ENCODE measurements at regions not wholly inside any gene's neighbourhood (a gene's known extent, or its start where the extent isn't known, plus 50 kb on each side); places are given as distances from the start of the nearest gene placed in this dataset.
A peak's percentile ranks its signal among the peaks of the same experiment; 100 is the strongest.
"Not testable (repeated sequence)": the region's sequence is repeated elsewhere in the genome, so short reads cannot be mapped to it uniquely, and the experiment has no call there.

- H3K27me3 Mint-ChIP-seq (ENCODE audit: unreplicated experiment) = peaks cover 2% of the 10 kb centered on the region
Observed at GRCh38 chr3:135412475-135412874, 553.1 kb upstream of the PPP2R3A start.

GRCh38 chr3:135416182-135416581 is 549.3 kb upstream of the PPP2R3A start:
- no peaks in the 10 kb centered on the region for H3K9me3 Mint-ChIP-seq (ENCODE audit: unreplicated experiment)
- H3K4me3 Mint-ChIP-seq (ENCODE audit: unreplicated experiment) = no peak overlapping the region
- TF ChIP-seq CTCF (IDR thresholded peaks at IDR 0.05) = no peak
- H3K4me1 Mint-ChIP-seq (ENCODE audit: unreplicated experiment) = no peaks in the 10 kb centered on the region
- DNase-seq (ENCODE audit: extremely low spot score, unreplicated experiment) = no peak
- no peaks in the 10 kb centered on the region for H3K27me3 Mint-ChIP-seq (ENCODE audit: unreplicated experiment)
- H3K27ac Mint-ChIP-seq (ENCODE audit: unreplicated experiment) = no peak overlapping the region
- H3K36me3 Mint-ChIP-seq (ENCODE audit: unreplicated experiment) = no peaks in the 10 kb centered on the region

More at GRCh38 chr3:135412475-135412874, 553.1 kb upstream of the PPP2R3A start:
- Mint-ChIP-seq H3K4me1 (ENCODE audit: unreplicated experiment) (no peaks in the 10 kb centered on the region), H3K36me3 (ENCODE audit: unreplicated experiment) (no peaks in the 10 kb centered on the region), H3K9me3 (ENCODE audit: unreplicated experiment) (no peaks in the 10 kb centered on the region), H3K27ac (ENCODE audit: unreplicated experiment) (no peak overlapping the region), H3K4me3 (ENCODE audit: unreplicated experiment) (no peak overlapping the region)
- no peak for DNase-seq (ENCODE audit: extremely low spot score, unreplicated experiment)
- no peak for TF ChIP-seq CTCF (IDR thresholded peaks at IDR 0.05)

- Mint-ChIP-seq H3K27me3 (ENCODE audit: unreplicated experiment) (no peaks in the 10 kb centered on the region), H3K4me3 (ENCODE audit: unreplicated experiment) (no peak overlapping the region), H3K36me3 (ENCODE audit: unreplicated experiment) (no peaks in the 10 kb centered on the region), H3K27ac (ENCODE audit: unreplicated experiment) (no peak overlapping the region), H3K4me1 (ENCODE audit: unreplicated experiment) (no peaks in the 10 kb centered on the region), H3K9me3 (ENCODE audit: unreplicated experiment) (no peaks in the 10 kb centered on the region)
- no peak for DNase-seq (ENCODE audit: extremely low spot score, unreplicated experiment)
- no peak for TF ChIP-seq CTCF (IDR thresholded peaks at IDR 0.05)
Observed at GRCh38 chr3:135419155-135419554, 546.4 kb upstream of the PPP2R3A start.

- Mint-ChIP-seq H3K27ac (ENCODE audit: unreplicated experiment) (no peak overlapping the region), H3K9me3 (ENCODE audit: unreplicated experiment) (no peaks in the 10 kb centered on the region), H3K4me3 (ENCODE audit: unreplicated experiment) (no peak overlapping the region), H3K36me3 (ENCODE audit: unreplicated experiment) (no peaks in the 10 kb centered on the region), H3K4me1 (ENCODE audit: unreplicated experiment) (no peaks in the 10 kb centered on the region), H3K27me3 (ENCODE audit: unreplicated experiment) (no peaks in the 10 kb centered on the region)
- no peak for TF ChIP-seq CTCF (IDR thresholded peaks at IDR 0.05)
- no peak for DNase-seq (ENCODE audit: extremely low spot score, unreplicated experiment)
Observed at GRCh38 chr3:135426508-135426907, 539.0 kb upstream of the PPP2R3A start.

- Mint-ChIP-seq H3K36me3 (ENCODE audit: unreplicated experiment) (no peaks in the 10 kb centered on the region), H3K9me3 (ENCODE audit: unreplicated experiment) (no peaks in the 10 kb centered on the region), H3K27ac (ENCODE audit: unreplicated experiment) (no peak overlapping the region), H3K27me3 (ENCODE audit: unreplicated experiment) (no peaks in the 10 kb centered on the region), H3K4me3 (ENCODE audit: unreplicated experiment) (no peak overlapping the region), H3K4me1 (ENCODE audit: unreplicated experiment) (no peaks in the 10 kb centered on the region)
- no peak for TF ChIP-seq CTCF (IDR thresholded peaks at IDR 0.05)
- DNase-seq (ENCODE audit: extremely low spot score, unreplicated experiment) = no peak
Observed at GRCh38 chr3:135432402-135432801, 533.1 kb upstream of the PPP2R3A start.

GRCh38 chr3:135438889-135439597 is 526.5 kb upstream of the PPP2R3A start:
- H3K4me1 Mint-ChIP-seq (ENCODE audit: unreplicated experiment); H3K36me3 Mint-ChIP-seq (ENCODE audit: unreplicated experiment); H3K27ac Mint-ChIP-seq (ENCODE audit: unreplicated experiment); H3K27me3 Mint-ChIP-seq (ENCODE audit: unreplicated experiment); H3K9me3 Mint-ChIP-seq (ENCODE audit: unreplicated experiment); DNase-seq (ENCODE audit: extremely low spot score, unreplicated experiment): not testable (repeated sequence)
- peak overlapping the region; percentile 71 for H3K4me3 Mint-ChIP-seq (ENCODE audit: unreplicated experiment)

- not testable (repeated sequence) for H3K27ac Mint-ChIP-seq (ENCODE audit: unreplicated experiment); H3K9me3 Mint-ChIP-seq (ENCODE audit: unreplicated experiment); DNase-seq (ENCODE audit: extremely low spot score, unreplicated experiment)
Observed at GRCh38 chr3:135439632-135440031, 525.9 kb upstream of the PPP2R3A start.

More at GRCh38 chr3:135439632-135440031, 525.9 kb upstream of the PPP2R3A start:
- not testable (repeated sequence) for H3K36me3 Mint-ChIP-seq (ENCODE audit: unreplicated experiment); H3K27me3 Mint-ChIP-seq (ENCODE audit: unreplicated experiment); H3K4me1 Mint-ChIP-seq (ENCODE audit: unreplicated experiment)
- peak overlapping the region; percentile 71 for H3K4me3 Mint-ChIP-seq (ENCODE audit: unreplicated experiment)

All from osteocyte (in vitro differentiated cells).